Islet of Langerhans (tissue), 1 donor: ENCODE measurements at regions not wholly inside any gene's neighbourhood (a gene's known extent, or its start where the extent isn't known, plus 50 kb on each side); places are given as distances from the start of the nearest gene placed in this dataset.

ENCODE experiments used
- FAIRE-seq: peaks from one replicate; lab custom pipeline; 2011; peaks lifted over from hg19 to GRCh38; lab: Jason Lieb, UNC

DNA sequence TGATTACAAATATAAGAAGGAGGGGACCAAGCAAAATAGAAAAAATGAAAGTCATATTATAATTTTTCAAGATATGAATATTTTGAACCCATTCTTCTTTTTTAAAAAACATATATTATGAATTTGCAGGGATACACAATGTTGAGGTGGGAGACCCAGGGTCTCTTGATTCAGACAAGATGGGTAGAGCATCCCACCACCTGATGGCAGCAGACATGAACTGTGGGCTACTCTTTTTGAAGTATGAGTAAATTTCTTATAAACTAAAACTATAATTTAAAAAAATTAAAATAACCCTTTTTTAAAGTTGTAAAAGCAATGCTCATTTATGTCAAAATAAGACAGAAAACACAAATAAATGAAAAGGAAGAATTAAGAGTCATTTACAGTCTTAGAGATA is 202.7 kb upstream of the PRICKLE1 start:
- no peak for FAIRE-seq

DNA sequence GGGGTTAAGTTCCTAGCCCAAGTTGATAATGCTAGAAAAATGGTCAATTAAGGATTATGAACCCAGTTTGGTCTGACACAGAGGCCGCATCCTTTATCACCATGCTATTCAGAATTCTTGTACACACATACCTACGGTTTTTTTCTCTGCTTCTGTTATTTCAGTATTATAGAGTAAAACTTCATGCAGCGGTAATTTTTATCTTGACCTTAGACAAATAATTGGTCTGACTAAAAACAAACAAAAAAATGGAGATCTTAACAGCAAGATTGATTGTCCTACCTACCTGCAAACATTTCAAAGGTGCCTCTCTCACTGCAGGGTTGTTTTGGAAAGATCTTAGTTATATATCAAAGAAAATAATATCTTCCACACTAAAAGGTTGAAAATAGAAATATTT is 201.9 kb upstream of the PRICKLE1 start:
- no peak for FAIRE-seq

DNA sequence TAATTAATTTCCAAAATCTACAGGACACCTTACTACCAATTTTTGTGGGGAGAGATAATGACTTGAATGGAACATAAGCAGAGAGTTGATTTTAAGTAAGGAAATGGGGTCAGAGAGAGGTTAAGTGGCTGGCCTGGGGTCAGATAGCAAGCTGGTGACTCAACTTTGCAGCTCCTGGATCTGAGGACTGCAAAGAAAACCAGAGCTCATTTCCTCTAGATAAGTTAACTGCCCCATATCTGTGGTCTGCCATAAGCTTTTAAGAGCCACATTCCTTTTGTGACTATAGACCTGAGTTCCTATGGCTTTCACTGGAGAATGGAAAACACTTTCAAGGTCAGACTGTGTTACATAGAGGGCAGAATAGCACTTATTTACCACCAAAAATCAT is 201.2 kb upstream of the PRICKLE1 start:
- no peak for FAIRE-seq

DNA sequence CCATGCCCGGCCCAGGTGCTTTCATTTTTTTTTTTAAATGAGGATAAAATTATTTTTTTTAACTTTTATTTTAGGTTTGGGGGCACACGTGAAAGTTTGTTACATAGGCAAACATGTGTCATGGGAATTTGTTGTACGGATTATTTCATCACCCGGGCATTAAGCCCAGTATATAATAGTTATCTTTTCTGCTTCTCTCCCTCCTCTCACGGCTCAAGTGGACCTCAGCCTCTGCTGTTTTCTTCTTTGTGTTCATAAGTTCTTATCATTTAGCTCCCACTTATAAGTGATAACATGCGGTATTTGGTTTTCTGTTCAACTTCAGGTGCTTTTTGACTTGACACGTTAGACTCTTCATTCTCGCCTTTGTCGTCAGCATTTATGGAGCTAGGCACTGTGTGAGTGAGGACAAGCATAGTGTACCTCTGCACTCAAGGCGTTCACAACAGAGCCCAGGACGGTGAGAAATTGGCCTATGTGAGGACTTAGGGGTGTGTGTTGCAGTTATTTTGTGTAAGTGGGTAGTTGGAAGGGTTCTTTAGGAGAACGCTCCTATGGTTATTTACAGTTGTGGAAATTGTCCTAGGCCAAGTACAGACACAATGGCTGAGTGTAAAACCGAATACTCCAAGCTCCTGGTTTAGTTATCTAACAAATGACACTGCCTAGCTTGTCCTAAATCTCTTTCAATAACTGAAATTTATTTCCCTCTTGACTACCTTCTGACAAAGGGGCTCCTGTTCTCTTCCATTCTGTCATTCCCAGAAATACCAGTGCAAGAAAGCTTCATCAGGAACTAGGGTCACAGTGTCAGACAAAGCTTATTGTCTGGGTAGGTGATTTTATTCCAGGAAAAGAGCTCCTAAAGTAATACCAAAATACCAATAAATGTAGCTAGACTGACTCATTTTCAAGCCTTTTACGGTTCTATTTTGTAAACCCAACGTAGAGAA is 200.5 kb upstream of the PRICKLE1 start:
- FAIRE-seq, result no peak

DNA sequence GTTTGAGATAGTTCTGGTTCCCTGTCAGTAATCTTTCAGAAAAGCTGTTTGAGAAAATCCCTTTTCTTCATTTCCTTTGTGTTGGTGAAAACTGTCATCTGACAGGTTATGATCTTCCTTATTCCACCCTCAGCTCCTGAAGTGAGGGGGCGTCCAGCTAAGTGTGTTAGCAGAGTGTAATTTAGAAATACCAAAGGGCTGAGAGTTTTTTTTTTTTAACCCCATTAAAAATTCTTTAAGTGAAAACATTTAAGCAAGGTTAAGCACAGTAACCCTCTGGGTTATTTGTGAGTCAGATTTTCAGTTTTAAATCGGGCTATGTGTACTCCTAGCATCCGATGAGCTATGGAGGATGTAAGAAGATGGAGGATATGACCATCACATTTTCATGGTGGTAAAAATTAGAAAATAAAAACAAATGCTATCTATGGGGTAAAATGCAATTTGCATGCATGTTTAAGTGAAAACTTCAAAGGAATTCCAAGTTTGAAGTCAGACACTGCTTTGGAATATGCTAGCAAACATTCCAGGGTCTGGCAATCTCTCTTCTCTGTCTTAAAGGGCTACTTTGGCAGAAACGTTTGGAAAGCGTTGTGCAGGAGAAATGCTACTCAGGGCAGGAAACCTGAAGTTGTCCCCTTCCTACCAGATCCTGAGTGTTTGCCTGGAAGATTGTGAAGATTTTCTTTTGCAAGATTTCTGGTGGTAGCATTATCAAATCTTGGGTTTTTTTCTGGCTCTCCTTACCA is 197.0 kb upstream of the PRICKLE1 start:
- FAIRE-seq, result no peak

DNA sequence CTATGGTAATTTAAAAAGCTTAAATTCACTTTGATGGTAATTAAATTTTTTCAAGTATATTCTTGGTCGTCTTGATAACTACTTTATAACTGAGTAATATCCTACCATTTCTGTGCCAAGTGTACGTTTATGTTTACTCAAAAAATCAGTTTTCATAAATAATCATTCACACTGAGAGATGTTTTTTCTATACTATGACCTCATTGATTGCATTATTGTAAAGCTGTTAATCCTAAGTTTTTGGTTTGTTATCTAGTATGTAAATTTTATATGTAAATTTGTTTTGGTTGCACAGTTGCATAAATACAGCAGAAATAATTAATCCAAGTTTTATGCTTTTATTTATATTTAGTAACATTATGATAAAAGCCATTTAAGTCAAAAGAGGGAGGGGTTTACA is 196.4 kb upstream of the PRICKLE1 start:
- FAIRE-seq, result no peak

DNA sequence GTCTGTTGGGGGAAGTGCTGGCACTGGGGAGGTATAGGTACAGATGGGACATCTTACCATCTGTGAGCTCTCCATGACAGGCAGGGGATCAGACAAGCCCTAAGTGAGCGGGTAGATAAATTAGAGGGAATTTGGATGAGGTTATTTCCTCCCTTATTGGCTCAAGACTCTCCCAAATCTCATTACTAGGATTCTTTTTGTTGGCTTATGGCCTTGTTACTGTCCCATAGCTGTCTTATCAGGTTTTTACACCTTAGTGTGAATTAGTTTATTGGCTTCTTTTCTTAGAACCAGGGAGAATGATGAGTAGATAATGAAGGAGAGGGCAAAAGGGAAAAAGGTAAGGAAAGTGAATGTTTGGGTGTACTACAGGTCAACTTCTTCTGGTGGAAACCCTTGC is 191.1 kb upstream of the PRICKLE1 start:
- no peak for FAIRE-seq

DNA sequence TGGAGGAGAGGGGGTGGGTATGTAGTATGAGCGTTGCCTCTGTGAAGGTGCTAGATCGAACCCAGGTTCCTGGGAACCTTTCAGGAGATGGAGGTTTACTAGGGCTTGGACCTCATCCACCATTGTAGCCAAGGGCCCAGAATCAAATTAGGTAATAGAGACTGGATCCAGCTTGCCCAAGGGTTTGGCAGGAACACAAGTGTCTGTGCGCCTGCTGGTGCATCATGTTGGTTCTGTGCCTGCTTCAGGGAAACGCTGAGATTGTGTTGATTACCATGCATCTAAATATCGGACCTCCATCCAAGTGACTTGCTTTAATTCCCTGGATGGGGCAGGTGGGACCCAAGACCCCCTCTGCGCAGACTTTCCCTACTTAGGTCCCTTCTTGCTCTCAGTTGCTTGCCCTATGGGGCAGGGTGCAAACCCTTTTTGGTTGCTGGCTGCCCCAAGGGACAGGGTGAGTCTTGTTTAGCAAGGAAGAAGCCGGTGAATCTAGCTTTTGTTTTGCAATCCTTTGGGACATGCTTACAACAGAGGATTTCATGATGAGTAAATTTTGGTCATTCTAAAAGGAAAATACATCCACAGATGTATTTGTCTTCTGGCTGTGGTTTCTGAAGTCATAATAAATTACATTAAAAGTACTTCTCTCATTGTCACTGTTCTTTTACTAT is 189.8 kb upstream of the PRICKLE1 start:
- no peak for FAIRE-seq

DNA sequence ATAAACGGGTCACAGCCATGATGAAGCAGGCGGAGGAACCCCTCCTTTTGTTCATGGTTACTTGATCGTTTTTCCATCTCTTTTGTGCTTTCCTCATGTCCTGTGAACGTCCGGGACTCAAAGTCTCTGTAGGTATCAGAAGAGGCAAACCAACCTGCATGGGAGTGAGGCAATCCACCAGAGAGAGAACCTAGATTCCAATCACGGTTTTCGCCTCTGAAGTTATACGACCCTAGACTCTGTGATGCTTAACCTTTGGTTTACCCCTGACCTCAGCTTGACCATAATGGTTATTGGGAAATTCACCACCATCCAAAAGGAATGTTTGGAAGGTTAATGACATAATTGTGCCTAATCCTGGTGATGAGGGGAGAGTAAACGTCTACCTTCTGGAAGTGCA is 186.8 kb upstream of the PRICKLE1 start:
- FAIRE-seq, result no peak

DNA sequence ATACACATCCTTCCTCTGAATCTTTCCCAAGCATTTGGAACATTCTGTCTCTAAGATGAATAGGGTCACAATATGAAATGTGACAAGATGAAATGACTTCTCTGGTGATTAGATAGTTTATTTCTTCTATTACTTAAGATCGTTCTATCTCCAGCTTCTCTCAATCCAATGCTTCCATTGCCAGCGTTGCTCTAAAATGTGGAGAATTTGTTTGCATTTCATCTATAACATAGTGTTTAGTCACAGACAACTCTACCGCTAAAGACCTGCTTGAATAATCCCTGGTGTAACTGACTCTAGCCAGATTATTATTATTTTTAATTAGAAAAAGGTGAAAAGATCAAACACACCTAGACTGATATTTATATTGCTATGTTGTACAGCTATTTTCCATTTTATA is 184.7 kb upstream of the PRICKLE1 start:
- no peak for FAIRE-seq

DNA sequence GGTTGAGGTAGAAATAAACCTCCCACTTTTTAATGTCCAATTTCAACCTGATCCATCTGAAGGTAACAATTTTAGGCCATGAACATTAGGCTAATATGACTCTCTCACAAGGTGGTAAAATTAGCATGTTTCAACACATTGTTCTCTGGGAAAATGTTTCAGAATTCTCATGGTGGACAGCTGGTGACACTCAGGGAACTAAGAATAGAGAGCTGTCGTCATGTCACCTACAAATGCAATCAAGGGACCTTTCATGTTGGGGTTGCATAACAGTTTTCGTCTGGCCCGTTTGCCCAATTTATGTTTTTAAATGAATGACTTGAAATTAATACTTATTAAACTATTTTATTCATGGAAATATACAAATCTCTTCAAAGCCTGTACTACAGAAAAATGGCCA is 180.7 kb upstream of the PRICKLE1 start:
- FAIRE-seq, result no peak

DNA sequence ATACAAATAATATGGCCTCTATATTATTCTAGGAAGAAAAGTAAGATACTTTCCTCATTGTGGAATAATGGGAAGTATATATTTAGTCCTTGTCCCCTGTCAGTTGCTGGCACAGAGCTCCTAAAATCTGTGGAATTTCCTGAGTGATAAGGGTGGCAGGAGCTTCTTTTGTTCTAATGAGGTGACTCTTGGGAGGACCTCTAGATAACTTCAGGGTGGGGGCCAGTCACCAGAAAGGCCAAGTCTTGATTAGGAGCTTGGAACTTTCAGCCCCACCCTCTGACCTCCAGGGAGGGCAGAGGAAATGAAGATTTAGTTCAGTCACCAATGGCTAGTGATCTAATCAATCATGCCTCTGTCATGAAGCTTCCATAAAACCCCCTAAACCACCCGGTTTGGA is 179.9 kb upstream of the PRICKLE1 start:
- FAIRE-seq, result no peak

DNA sequence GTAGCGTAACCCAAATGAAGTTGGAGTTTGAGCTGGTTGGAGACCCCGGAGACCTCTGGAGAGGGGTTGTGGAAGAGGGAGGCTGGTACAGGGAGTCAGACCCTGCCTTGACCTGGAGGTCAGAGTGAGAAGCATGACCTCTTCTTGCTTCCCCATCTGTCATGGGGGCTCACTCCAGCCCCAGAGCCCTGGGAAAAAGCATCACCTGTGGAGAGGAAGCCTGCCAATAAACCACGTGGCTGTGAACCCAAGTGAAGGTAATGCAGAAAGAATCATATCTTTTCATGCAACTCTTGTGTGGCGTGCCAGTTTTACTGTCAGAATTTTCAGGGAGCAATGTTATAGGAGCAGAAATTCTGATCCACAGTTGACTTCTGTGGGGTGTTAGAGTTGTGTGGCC is 178.5 kb upstream of the PRICKLE1 start:
- FAIRE-seq, result no peak

DNA sequence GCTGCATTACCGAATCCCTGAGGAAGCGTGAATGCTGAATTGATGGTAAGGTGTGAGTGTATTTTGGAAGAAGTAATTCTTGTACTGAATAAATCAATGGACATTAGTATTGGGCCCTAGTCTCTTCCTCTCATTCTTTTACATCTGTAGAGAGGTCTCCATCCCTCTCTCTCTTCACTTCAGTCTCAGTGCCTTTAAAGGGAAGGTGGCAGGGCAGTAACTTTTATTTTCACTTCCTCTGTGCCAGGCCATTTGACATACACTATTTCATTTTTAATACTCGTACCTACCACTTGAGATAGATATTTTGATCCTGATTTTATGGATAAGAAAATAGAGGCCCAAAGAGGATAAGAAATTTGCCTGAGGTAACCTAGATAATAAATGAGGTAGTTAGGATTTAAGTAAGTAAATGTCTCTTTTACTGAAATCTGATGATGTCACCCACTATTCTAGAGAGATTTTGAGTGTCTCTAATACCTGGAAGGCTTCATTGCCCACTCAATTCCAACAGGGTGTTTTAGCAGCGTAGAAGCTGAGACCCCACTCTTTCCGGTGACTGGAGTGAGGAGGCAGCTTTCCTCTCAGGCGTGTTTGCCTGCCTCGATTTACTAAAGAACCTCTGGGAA is 177.9 kb upstream of the PRICKLE1 start:
- no peak for FAIRE-seq

DNA sequence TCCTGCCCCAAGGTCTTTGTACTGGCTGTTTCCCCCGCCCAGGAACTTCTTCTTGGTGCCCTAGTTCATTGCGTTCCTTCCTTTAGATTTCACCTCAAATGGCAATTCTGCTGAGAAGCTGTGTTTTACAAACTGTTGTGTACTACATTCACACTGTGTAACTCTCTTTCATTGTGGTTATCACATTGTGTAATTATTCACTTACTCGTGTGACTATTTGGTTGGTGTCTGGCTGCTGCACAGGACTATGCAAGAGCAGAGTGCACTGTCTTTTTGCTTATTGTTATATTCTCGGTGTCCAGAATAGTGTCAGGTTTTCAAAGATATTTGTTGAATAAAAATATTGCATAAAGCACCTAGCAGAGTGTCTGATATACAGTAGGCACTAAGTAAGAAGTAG is 177.2 kb upstream of the PRICKLE1 start:
- FAIRE-seq, result no peak

DNA sequence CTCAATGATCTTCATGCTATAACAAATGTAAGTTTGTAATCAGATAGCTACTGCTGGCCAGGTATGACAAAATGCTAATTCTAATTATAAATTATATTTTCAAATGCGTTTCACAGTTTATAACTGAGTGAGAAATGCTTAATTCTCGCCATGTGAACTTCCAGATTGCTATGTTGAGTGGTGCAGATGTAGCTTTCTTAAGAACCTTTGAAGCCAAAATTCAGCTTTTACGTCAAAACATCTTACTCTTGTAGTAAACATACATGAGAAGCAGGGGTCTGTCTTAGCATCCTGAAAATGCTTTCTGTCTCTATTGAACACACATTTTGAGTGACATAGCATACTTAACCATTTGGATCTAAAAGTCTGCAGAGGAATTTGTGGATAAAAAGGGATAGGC is 176.5 kb upstream of the PRICKLE1 start:
- FAIRE-seq, result no peak

DNA sequence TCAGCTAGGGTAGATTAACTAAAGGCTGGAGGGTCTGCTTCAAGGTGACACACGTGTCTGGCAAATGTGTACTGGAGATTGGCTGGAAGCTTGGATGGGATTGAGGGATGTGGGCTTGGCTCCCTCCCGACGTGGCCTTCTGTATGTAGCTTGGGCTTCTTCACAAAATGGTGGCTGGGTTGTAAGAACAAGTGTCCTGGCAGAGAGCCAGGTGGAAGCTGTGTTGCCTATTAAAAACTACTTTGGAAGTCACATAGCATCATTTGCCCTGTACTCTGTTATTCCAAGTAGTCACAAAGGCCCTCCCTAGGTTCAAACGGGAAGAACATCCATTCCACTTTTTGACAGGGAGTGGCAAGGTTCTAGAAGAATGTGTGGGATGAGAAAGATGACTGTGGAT is 174.1 kb upstream of the PRICKLE1 start:
- FAIRE-seq, result no peak

DNA sequence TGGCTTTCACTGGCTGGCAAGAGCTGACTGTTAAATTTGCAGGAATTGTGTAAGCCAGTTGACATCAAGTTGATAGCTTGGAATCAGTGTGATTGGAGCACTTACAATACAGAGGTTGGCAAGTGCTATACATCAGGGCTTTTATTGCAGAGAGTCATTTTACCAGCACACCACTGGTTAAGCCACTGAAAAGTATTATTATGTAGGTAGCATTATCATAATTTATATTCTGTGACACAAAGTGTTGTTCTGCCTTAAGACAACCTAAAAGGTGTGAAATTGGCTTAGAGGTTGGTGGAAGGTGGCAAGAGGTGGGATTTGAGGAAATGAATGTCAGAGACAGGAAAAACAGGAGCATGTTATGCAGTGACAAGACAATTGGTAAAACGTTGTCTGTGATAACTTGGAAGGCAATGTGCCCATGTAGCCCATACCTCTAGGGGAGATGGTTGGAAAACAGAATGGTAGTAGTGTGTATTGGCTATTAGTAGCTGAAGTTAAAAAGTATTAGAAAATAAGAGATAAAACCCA is 172.9 kb upstream of the PRICKLE1 start:
- no peak for FAIRE-seq

DNA sequence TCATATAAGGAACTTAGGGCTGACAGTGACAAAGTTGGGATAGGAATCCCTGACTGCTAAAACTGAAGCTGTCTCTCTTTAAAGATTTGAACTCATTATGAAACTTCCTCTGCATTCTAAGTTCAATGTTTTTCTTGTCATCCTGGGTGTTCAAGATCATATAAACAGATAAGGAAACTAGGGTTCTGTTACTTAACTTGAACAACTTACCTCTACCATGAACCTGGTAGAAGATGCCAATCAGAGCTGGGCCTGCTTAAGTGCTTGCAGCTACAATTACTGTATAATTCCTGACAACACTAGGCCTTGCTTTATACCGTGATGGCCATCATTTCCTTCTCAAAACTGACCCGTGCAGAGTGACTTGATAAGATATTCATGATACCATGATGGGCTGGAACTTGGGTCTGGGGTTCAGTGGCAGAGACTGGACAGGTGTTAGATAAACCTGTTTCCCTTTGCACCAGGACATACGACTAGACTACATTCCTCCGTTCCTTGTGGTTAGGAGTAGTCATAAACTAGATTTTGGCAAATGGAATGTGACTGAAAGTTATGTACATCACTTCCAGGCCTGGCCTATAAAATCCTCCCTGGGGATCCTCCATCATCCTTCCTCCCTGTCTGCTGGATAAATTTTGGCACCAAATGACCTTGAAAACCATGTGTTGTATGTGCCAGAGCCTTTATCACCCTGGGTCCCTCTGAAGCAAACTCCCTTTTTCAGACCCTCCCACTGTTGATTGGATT is 172.2 kb upstream of the PRICKLE1 start:
- no peak for FAIRE-seq

DNA sequence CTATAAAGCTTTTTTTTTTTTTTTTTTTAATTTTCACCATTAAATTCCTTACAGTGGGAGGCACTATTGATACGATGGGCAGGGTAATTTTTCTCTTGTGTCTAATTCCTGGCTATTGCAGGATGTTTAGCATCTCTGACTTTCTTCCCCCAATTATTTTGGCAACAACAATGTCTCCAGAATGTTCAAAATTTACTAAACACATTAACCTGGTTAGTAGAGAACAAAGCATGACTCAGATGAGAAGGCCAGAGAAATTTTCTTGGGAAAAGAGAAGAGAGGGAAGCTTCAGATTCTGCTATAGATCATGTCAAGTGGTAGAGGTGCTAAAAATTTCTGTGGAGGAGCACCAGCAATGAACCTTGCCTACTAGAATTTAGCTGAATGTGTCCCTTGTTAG is 171.5 kb upstream of the PRICKLE1 start:
- no peak for FAIRE-seq

DNA sequence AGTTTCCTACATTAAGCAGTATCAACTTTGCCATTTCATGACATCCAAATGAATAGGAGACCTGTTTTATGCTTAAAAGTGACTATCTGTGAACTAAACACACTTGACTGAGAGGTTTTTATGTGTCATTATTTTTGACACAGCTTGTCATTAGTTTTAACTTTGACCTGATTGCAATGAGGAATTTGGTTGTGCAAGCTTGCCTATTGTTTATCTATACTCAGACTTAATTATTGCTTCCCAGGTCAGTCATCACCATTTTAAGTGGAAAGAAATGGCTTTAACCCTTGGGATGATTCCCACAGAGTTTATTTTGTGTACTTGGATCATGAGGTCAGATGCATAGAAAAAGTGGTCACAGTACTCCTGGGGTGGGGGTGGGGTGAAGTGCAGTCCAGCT is 171.0 kb upstream of the PRICKLE1 start:
- FAIRE-seq, result no peak
